Effector CD4-positive, alpha-beta T cell (primary cell): ENCODE measurements at regions not wholly inside any gene's neighbourhood (a gene's known extent, or its start where the extent isn't known, plus 50 kb on each side); places are given as distances from the start of the nearest gene placed in this dataset.
"Not testable (repeated sequence)": the region's sequence is repeated elsewhere in the genome, so short reads cannot be mapped to it uniquely, and the experiment has no call there.

Experiments used
- DNase-seq: peaks from one replicate; pipeline ENCODE4 v3.0.0-alpha.2; 2020

- DNase-seq = no peak
Observed at GRCh38 chr14:105622329-105622955, 96.1 kb downstream of the TMEM121 start.

GRCh38 chr14:105623178-105623577 lies 96.8 kb downstream of the TMEM121 start:
- DNase-seq = not testable (repeated sequence)

DNA sequence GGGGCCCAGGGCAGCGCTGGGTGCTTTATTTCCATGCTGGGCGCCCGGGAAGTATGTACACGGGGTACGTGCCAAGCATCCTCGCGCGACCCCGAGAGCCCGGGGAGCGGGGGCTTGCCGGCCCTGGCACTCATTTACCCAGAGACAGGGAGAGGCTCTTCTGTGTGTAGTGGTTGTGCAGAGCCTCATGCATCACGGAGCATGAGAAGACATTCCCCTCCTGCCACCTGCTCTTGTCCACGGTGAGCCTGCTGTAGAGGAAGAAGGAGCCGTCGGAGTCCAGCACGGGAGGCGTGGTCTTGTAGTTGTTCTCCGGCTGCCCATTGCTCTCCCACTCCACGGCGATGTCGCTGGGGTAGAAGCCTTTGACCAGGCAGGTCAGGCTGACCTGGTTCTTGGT lies 98.0 kb downstream of the TMEM121 start:
- not testable (repeated sequence) for DNase-seq

DNA sequence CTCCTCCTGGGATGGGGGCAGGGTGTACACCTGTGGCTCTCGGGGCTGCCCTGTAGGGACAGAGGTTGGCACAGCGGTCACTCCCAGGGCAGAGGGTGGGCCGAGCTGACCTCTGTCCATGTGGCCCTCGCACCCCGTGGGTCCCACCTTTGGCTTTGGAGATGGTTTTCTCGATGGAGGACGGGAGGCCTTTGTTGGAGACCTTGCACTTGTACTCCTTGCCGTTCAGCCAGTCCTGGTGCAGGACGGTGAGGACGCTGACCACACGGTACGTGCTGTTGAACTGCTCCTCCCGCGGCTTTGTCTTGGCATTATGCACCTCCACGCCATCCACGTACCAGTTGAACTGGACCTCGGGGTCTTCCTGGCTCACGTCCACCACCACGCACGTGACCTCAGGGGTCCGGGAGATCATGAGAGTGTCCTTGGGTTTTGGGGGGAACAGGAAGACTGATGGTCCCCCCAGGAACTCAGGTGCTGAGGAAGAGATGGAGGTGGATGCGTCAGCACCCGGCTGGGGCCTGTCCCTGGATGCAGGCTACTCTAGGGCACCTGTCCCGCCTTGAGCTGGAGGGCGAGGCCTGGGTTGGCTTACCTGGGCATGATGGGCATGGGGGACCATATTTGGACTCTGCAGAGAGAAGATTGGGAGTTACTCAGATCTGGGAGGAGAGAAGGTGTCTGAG lies 98.5 kb downstream of the TMEM121 start:
- not testable (repeated sequence) for DNase-seq

DNA sequence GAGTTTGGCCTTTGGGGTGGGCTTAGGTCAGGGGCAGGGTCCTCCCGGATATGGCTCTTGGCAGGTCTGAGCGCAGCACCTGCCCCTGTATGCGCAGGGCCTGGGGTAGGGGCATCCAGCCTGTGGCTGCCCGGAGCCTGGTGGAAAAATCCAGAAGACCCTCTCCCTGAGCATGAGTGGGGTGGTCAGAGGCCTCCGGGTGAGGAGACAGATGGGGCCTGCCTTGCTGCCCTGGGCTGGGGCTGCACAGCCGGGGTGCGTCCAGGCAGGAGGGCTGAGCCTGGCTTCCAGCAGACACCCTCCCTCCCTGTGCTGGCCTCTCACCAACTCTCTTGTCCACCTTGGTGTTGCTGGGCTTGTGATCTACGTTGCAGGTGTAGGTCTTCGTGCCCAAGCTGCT lies 99.1 kb downstream of the TMEM121 start:
- DNase-seq = not testable (repeated sequence)

DNA sequence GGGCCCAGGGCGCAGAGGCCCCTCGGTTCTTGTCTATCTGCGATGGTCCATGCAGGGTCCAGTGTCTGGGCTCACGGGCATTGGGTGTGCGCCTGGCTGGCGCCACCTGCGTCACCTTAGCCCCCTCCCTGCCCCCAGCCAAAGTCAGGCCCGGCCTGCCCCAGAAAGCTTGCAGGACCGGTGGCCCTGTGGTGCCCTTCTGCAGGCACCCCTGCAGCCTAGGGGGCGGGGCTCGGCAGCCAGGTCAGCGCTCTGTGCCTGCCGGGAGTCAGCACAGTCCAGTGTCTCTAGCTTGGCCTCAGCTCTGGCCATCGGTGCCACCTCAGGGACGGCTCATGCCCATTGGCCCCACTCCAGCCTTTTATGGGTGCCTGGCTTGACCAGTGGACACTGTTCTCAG lies 99.7 kb downstream of the TMEM121 start:
- DNase-seq = not testable (repeated sequence)

DNA sequence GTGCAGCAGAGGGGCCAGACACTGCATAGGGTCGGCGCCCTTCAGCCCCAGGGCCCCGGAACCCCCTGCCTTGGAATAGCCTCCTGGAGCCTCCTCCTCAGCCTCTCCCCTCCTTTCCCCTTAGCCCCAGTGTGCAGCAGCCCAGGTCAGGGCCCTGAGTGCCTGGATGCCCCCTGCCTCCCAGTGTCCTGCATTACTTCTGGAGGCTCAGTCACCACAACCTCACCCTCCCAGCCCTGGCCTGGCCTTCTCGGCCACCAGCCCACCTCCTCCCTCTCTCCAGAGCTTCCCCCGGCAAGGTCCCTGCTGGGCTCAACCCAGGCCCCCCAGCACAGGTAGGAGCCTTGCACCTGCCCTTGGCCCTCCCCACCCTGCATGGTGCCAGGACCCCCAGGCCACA lies 100.3 kb downstream of the TMEM121 start:
- DNase-seq = not testable (repeated sequence)

- not testable (repeated sequence) for DNase-seq
Observed at GRCh38 chr14:105627287-105627686, 100.9 kb downstream of the TMEM121 start.

GRCh38 chr14:105627701-105628100 lies 101.3 kb downstream of the TMEM121 start:
- no peak for DNase-seq

DNA sequence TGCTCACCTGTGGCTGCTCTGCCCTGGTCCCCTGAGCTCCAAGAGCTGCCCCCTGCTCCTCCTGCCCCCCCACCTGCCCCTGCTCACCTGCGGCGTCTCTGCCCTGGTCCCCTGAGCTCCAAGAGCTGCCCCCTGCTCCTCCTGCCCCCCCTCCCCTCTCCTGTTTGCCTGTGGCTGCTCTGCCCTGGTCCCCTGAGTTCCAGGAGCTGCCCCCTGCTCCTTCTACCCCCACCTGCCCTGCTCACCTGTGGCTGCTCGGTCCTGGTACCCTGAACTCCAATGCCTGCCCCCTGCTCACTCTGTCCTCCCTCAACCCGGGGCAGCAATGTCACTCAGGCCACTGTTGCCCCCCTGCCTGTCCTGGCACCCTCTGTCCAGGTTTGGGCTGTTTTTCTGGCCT lies 101.7 kb downstream of the TMEM121 start:
- not testable (repeated sequence) for DNase-seq

DNA sequence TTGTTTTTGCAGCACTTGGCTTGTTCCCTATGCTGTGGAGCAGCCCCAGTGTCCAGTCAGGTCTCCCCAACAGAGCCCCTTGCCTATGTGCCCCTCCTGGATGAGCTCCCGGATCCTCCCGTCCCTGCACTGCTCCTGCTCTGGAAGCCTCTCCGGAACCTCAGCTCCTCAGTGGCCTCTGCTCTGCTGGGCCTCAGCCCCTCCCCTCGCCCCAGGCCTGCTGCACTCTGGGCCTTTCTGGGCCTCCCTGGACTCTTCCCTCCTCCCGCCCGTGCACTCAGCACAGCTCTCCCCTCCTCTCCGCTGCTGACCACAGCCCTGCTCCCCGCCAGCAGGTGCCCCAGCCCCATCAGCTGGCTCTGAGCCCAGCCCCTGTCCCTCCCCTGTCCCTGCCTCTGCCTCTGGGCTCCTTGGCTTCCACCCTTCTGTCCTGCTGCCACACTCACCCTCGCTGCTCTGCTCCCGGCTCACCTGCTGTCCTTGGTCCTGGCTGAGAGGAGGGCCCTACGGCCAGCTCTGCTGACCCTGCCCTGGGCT lies 102.2 kb downstream of the TMEM121 start:
- DNase-seq = not testable (repeated sequence)

- not testable (repeated sequence) for DNase-seq
Observed at GRCh38 chr14:105629091-105629885, 102.9 kb downstream of the TMEM121 start.

DNA sequence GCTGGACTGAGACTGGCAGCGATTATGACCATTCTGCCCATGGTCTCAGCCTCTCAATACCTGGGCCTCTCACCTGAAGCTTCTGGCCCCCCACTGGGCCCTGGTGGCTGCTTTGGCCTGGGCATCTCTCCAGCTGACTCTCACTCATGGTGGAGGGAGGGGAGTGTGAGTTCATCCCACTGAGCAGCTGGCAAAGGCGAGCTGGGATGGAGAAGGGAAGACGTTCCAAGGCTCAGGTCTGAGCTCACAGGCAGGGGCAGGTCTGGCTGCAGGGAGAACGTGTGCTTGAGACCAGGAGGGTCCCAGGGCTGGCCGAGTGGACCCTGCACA lies 103.5 kb downstream of the TMEM121 start:
- DNase-seq = no peak

GRCh38 chr14:105630293-105630934 lies 104.0 kb downstream of the TMEM121 start:
- DNase-seq = not testable (repeated sequence)

DNA sequence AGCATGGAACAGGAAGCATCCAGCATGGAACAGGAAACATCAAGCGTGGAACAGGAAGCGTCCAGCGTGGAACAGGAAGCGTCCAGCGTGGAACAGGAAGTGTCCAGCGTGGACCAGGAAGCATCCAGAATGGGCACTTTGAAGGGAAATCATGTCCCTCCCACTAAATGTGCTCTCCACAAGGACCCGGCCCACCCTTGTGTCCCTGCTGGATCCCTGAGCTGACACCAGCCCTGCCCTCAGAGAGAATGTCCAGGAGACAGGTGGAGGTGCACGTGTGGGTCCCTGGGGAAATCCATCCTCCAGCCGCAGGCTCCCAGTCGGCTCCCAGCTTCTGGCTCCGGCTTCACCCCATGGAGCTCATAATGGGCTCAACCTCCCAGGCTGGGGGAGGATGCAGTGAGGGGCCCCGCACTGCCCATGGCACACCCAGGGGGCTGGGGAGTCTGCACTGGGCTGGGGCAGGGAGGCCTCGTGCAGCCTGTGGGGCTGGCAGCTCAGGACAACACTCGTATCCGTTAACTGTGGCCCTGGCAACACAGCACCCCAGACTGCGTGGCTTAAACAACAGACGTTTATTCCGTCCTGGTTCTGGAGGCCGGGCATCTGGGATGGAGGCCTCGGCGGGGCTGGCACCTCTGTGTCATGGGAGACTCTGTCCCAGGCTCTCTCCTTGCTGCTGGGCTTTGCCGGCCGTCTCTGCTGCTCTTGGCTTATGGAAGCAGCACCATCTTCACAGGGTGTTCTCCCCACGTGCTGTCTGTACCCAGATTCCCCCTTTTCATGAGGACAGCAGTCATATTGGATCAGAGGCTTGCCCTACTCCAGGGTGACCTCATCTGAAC lies 104.8 kb downstream of the TMEM121 start:
- not testable (repeated sequence) for DNase-seq

- DNase-seq = no peak
Observed at GRCh38 chr14:105632010-105632409, 105.6 kb downstream of the TMEM121 start.

DNA sequence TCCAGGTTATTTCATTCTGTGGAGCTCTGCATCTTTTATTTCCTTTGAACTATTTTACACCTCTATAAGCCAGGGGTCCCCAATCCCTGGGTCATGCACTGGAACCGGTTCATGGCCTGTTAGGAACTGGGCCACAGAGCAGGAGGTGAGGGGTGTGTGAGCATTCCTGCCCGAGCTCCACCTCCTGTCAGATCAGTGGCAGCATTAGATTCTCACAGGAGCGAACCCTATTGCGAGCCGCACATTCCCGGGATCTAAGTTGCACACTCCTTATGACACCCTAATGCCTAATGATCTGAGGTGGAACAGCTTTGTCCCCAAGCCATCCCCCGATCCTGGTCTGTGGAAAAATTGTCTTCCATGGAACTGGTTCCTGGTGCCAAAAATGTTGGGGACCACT lies 107.2 kb downstream of the TMEM121 start:
- DNase-seq = not testable (repeated sequence)

DNA sequence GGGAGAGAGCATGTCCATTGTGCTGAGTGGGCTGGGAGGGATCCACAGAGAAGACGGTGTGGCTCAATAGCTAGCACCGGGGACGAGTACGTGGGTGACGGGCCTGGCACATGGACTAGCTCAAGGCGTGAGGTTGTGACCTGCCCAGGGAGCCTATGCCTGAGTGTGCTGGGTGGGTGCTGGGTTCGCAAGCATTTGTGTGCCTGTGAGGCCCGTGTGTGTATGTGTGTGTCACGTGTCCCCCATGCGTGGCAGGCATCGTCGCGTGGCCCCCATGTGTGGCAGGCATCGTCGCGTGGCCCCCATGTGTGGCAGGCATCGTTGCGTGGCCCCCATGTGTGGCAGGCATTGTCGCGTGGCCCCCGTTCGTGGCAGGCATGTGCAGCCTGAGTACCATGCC lies 109.2 kb downstream of the TMEM121 start:
- DNase-seq = no peak

DNA sequence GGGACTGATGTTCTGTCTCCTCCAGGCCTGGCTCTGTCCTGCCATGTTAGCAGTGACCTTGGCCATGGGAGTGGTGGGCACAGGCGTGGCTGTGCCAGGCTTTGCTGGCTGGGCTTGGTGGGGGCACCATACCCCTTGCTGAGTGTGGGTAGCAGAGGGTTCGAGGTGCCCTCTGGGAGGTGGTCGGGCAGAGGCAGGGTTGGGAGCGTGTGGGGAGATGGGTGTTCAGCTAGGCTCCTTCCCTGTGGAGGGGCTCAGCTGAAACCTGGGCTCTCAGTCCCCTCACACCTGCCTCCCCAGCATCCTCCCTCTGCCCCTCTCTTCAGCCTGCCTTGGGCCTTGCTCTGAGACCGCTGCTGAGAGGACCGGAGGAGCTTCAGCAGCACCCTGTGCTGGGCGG lies 109.6 kb downstream of the TMEM121 start:
- DNase-seq = not testable (repeated sequence)

- DNase-seq = no peak
Observed at GRCh38 chr14:105636935-105637334, 110.6 kb downstream of the TMEM121 start.

GRCh38 chr14:105637345-105637744 lies 111.0 kb downstream of the TMEM121 start:
- not testable (repeated sequence) for DNase-seq
